ENCODE measurements at regions not wholly inside any gene's neighbourhood (a gene's known extent, or its start where the extent isn't known, plus 50 kb on each side); places are given as distances from the start of the nearest gene placed in this dataset.
"Not testable (repeated sequence)": the region's sequence is repeated elsewhere in the genome, so short reads cannot be mapped to it uniquely, and the experiment has no call there.

GRCh38 chr1:207243442-207244408 is 77.8 kb upstream of the CD55 start:
- DNase-seq = no peak

GRCh38 chr1:207244409-207244801 is 77.1 kb upstream of the CD55 start:
- DNase-seq = no peak

GRCh38 chr1:207245124-207245523 is 76.4 kb upstream of the CD55 start:
- no peak for DNase-seq

GRCh38 chr1:207248544-207249198 is 72.8 kb upstream of the CD55 start:
- DNase-seq = no peak

- no peak for DNase-seq
Observed at GRCh38 chr1:207250431-207250830, 71.0 kb upstream of the CD55 start.

GRCh38 chr1:207251066-207251465 is 70.4 kb upstream of the CD55 start:
- no peak for DNase-seq

- no peak for DNase-seq
Observed at GRCh38 chr1:207256869-207257268, 64.6 kb upstream of the CD55 start.

- DNase-seq = no peak
Observed at GRCh38 chr1:207259391-207259790, 62.1 kb upstream of the CD55 start.

GRCh38 chr1:207261971-207262370 is 59.5 kb upstream of the CD55 start:
- no peak for DNase-seq

GRCh38 chr1:207262891-207263290 is 58.6 kb upstream of the CD55 start:
- DNase-seq = not testable (repeated sequence)

- DNase-seq = no peak
Observed at GRCh38 chr1:207264663-207265252, 56.7 kb upstream of the CD55 start.

GRCh38 chr1:207268337-207268736 is 53.1 kb upstream of the CD55 start:
- no peak for DNase-seq

- DNase-seq = no peak
Observed at GRCh38 chr1:207268753-207269511, 52.5 kb upstream of the CD55 start.
